ENCODE measurements at regions not wholly inside any gene's neighbourhood (a gene's known extent, or its start where the extent isn't known, plus 50 kb on each side); places are given as distances from the start of the nearest gene placed in this dataset.

DNA sequence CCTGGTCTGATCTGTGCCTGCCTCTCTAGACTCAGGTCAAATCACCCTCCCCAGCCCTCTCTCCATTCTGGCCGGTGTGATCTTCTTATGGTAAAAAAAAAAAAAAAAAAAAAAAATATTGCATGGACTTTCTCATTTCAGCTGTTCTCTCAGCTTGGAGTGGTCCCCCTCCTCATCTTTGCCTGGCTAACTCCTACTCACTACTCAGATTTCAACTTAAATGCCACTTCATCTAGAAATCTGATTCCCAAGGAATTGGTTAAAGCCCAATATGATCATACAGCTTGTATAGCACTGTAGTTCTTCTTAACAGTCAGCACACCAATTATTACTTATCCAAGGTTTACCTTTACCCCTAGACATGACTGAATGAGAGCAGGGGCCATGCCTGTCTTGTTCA lies 105.9 kb upstream of the CARMIL1 start:
- no peak overlapping the region for H3K27ac ChIP-seq (ENCODE audit: insufficient read depth in 1 of 2, low read depth in 1 of 2, low read length in 2 of 2, poor library complexity in 1 of 2, severe bottlenecking in 2 of 2)
- no peaks in the 10 kb centered on the region for H3K9me3 ChIP-seq (ENCODE audit: control extremely low read depth in 1 of 5, control insufficient read depth in 4 of 5, insufficient read depth in 2 of 5, low read depth in 1 of 5, low read length in 4 of 5)
- no CpG with 5 or more reads among the region's 1 CpG for WGBS (ENCODE audit: insufficient coverage)
- DNase-seq: no peak
- POLR2A ChIA-PET: no interaction called here
- no peak overlapping the region for H3K4me3 ChIP-seq (ENCODE audit: control insufficient read depth in 1 of 7, extremely low read depth in 1 of 7, insufficient read depth in 4 of 7, low read depth in 2 of 7, low read length in 6 of 7)
- H3K4me1 ChIP-seq (ENCODE audit: control extremely low read depth in 1 of 4, control insufficient read depth in 4 of 4, insufficient read depth in 4 of 4, low read length in 3 of 4): peaks cover 27 to 81% (median 55%) of the 10 kb centered on the region in 4 experiments
- CTCF ChIA-PET: interaction anchor here (1.0 to 2.0 kb wide), 2 partner anchors 9 to 383 kb away, joined by 3 to 4 read pairs; no protein-coding TSS in a partner anchor
- no peaks in the 10 kb centered on the region for H3K27me3 ChIP-seq (replicated peaks in 2 of 5; ENCODE audit: control insufficient read depth in 4 of 5, insufficient read depth in 5 of 5, low read length in 4 of 5)
- no peaks in the 10 kb centered on the region for H3K36me3 ChIP-seq (ENCODE audit: control insufficient read depth in 4 of 4, insufficient read depth in 4 of 4, low read length in 3 of 4)

DNA sequence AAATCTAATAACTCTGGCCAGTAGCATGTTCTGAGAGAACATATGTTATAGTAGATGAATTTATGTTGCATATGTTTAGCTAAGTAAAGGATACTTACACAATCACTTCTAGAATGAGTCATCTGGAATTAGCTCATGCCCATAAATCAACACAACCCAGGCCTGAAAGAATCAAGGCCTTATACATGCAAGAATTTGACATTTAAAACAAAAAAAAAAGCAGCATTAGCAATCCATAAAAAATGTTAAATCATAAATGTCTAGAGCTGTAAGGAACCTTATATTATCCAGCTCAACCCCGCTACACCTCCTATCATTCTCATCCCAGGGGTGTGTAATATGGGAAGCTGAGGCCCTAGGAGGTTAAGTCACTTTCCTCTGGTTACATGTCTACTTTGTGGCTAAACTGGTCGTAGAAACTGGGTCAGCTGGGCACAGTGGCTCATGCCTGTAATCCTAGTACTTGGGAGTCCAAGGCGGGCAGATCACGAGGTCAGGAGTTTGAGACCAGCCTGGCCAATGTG lies 105.2 kb upstream of the CARMIL1 start:
- Histone ChIP-seq H3K27me3 (replicated peaks in 2 of 5; ENCODE audit: control insufficient read depth in 4 of 5, insufficient read depth in 5 of 5, low read length in 4 of 5) (no peaks in the 10 kb centered on the region), H3K9me3 (ENCODE audit: control extremely low read depth in 1 of 5, control insufficient read depth in 4 of 5, insufficient read depth in 2 of 5, low read depth in 1 of 5, low read length in 4 of 5) (no peaks in the 10 kb centered on the region), H3K27ac (ENCODE audit: insufficient read depth in 1 of 2, low read depth in 1 of 2, low read length in 2 of 2, poor library complexity in 1 of 2, severe bottlenecking in 2 of 2) (peak overlapping the region in 1 of 2 experiments; percentile 4), H3K36me3 (ENCODE audit: control insufficient read depth in 4 of 4, insufficient read depth in 4 of 4, low read length in 3 of 4) (no peaks in the 10 kb centered on the region), H3K4me1 (ENCODE audit: control extremely low read depth in 1 of 4, control insufficient read depth in 4 of 4, insufficient read depth in 4 of 4, low read length in 3 of 4) (peaks cover 34 to 81% (median 55%) of the 10 kb centered on the region in 4 experiments), H3K4me3 (ENCODE audit: control insufficient read depth in 1 of 7, extremely low read depth in 1 of 7, insufficient read depth in 4 of 7, low read depth in 2 of 7, low read length in 6 of 7) (no peak overlapping the region)
- DNase-seq: peak; percentile 83 to 96 (median 92)
- WGBS (ENCODE audit: insufficient coverage): 50% methylated on average over 2 of the region's 4 CpGs
- POLR2A ChIA-PET: no interaction called here
- CTCF ChIA-PET: interaction anchor here (0.6 to 1.1 kb wide), 2 partner anchors 28 to 41 kb away, joined by 3 read pairs; no protein-coding TSS in a partner anchor

DNA sequence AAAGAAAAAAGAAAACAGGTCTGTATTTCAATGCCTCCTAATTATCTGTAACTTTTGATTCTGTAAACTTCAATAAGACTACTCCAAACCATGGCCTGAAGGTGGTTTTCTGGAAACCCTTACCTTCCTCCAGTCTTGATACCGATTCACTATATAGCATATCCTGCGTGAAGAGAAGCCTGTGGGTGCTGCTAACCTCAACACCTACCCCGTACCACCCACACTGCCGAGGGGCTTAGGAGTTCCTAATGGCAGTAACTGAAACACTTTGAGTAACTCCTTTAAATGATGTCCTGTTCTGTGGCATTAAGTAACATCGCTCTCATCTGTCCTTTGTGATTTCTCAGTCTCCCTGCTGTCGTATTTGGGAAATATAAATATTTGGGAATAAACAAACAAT lies 104.5 kb upstream of the CARMIL1 start:
- H3K4me3 ChIP-seq (ENCODE audit: control insufficient read depth in 1 of 7, extremely low read depth in 1 of 7, insufficient read depth in 4 of 7, low read depth in 2 of 7, low read length in 6 of 7): no peak overlapping the region
- POLR2A ChIA-PET: interaction anchor here (0.6 kb wide), 1 partner anchor 54 kb away, joined by 3 read pairs; no protein-coding TSS in a partner anchor
- no peaks in the 10 kb centered on the region for H3K27me3 ChIP-seq (replicated peaks in 2 of 5; ENCODE audit: control insufficient read depth in 4 of 5, insufficient read depth in 5 of 5, low read length in 4 of 5)
- H3K4me1 ChIP-seq (ENCODE audit: control extremely low read depth in 1 of 4, control insufficient read depth in 4 of 4, insufficient read depth in 4 of 4, low read length in 3 of 4): peaks cover 40 to 82% (median 61%) of the 10 kb centered on the region in 4 experiments
- H3K9me3 ChIP-seq (ENCODE audit: control extremely low read depth in 1 of 5, control insufficient read depth in 4 of 5, insufficient read depth in 2 of 5, low read depth in 1 of 5, low read length in 4 of 5): no peaks in the 10 kb centered on the region
- 100% methylated on average over 2 of the region's 6 CpGs for WGBS (ENCODE audit: insufficient coverage)
- CTCF ChIA-PET: interaction anchor here (0.6 to 1.4 kb wide), 4 partner anchors 9 to 104 kb away, joined by 3 read pairs; no protein-coding TSS in a partner anchor
- no peaks in the 10 kb centered on the region for H3K36me3 ChIP-seq (ENCODE audit: control insufficient read depth in 4 of 4, insufficient read depth in 4 of 4, low read length in 3 of 4)
- DNase-seq: no peak
- no peak overlapping the region for H3K27ac ChIP-seq (ENCODE audit: insufficient read depth in 1 of 2, low read depth in 1 of 2, low read length in 2 of 2, poor library complexity in 1 of 2, severe bottlenecking in 2 of 2)

DNA sequence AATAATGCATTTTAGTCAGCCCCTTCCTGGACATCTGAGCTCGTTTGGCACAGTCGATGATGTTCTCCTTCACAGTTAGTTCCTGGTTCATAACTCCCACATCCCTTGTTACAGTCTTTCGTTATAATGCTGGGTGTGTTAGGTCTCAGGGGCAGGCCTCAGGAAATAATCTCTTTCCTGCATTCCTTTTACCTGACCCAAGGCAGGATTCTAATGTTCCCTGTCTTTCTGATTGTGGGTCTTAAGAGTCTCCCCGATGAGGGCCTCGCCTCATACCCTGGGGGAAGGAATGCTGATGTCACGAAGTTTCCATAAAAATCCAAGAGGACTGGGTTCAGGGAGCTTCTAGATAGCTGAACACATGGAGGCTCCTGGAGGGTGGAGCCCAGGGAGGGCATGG lies 104.0 kb upstream of the CARMIL1 start:
- H3K4me1 ChIP-seq (ENCODE audit: control extremely low read depth in 1 of 4, control insufficient read depth in 4 of 4, insufficient read depth in 4 of 4, low read length in 3 of 4): peaks cover 42 to 81% (median 60%) of the 10 kb centered on the region in 4 experiments
- peak overlapping the region in 1 of 2 experiments; percentile 38 for H3K27ac ChIP-seq (ENCODE audit: insufficient read depth in 1 of 2, low read depth in 1 of 2, low read length in 2 of 2, poor library complexity in 1 of 2, severe bottlenecking in 2 of 2)
- H3K36me3 ChIP-seq (ENCODE audit: control insufficient read depth in 4 of 4, insufficient read depth in 4 of 4, low read length in 3 of 4): no peaks in the 10 kb centered on the region
- ChIA-PET POLR2A (interaction anchor here (0.6 kb wide), 1 partner anchor 53 kb away, joined by 3 read pairs; no protein-coding TSS in a partner anchor), CTCF (interaction anchor here (1.0 to 1.4 kb wide), 4 partner anchors 9 to 104 kb away, joined by 3 read pairs; no protein-coding TSS in a partner anchor)
- no peak overlapping the region for H3K4me3 ChIP-seq (ENCODE audit: control insufficient read depth in 1 of 7, extremely low read depth in 1 of 7, insufficient read depth in 4 of 7, low read depth in 2 of 7, low read length in 6 of 7)
- WGBS (ENCODE audit: insufficient coverage): 80% methylated on average over 2 of the region's 6 CpGs
- DNase-seq: no peak
- no peaks in the 10 kb centered on the region for H3K27me3 ChIP-seq (replicated peaks in 2 of 5; ENCODE audit: control insufficient read depth in 4 of 5, insufficient read depth in 5 of 5, low read length in 4 of 5)
- H3K9me3 ChIP-seq (ENCODE audit: control extremely low read depth in 1 of 5, control insufficient read depth in 4 of 5, insufficient read depth in 2 of 5, low read depth in 1 of 5, low read length in 4 of 5): no peaks in the 10 kb centered on the region

DNA sequence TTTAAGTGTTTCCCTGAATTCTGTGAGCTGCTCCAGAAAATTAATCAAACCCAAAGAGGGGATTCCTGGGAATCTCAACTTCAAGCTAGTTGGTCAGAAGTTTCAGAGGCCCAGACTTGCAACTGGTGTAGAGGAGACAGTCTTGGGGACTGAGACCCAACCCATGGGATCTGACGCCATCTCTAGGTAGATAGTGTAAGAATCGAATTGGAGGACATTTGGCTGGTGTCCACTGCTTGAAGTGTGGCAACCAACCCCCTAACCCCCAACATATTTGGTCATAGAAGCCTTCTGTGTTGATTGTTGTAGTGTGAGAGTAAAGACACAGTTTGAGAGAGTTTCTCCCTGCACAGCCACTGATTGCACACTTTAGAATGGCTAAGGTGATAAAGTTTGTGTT lies 103.5 kb upstream of the CARMIL1 start:
- POLR2A ChIA-PET: no interaction called here
- no peaks in the 10 kb centered on the region for H3K9me3 ChIP-seq (ENCODE audit: control extremely low read depth in 1 of 5, control insufficient read depth in 4 of 5, insufficient read depth in 2 of 5, low read depth in 1 of 5, low read length in 4 of 5)
- CTCF ChIA-PET: interaction anchor here (1.0 to 1.4 kb wide), 4 partner anchors 10 to 105 kb away, joined by 3 read pairs; no protein-coding TSS in a partner anchor
- H3K36me3 ChIP-seq (ENCODE audit: control insufficient read depth in 4 of 4, insufficient read depth in 4 of 4, low read length in 3 of 4): no peaks in the 10 kb centered on the region
- no peak for DNase-seq
- peak overlapping the region in 1 of 7 experiments; percentile 21 for H3K4me3 ChIP-seq (ENCODE audit: control insufficient read depth in 1 of 7, extremely low read depth in 1 of 7, insufficient read depth in 4 of 7, low read depth in 2 of 7, low read length in 6 of 7)
- H3K4me1 ChIP-seq (ENCODE audit: control extremely low read depth in 1 of 4, control insufficient read depth in 4 of 4, insufficient read depth in 4 of 4, low read length in 3 of 4): peaks cover 45 to 83% (median 64%) of the 10 kb centered on the region in 4 experiments
- WGBS (ENCODE audit: insufficient coverage): no CpG with 5 or more reads among the region's 2 CpGs
- no peaks in the 10 kb centered on the region for H3K27me3 ChIP-seq (replicated peaks in 2 of 5; ENCODE audit: control insufficient read depth in 4 of 5, insufficient read depth in 5 of 5, low read length in 4 of 5)
- peak overlapping the region in 1 of 2 experiments; percentile 38 for H3K27ac ChIP-seq (ENCODE audit: insufficient read depth in 1 of 2, low read depth in 1 of 2, low read length in 2 of 2, poor library complexity in 1 of 2, severe bottlenecking in 2 of 2)

DNA sequence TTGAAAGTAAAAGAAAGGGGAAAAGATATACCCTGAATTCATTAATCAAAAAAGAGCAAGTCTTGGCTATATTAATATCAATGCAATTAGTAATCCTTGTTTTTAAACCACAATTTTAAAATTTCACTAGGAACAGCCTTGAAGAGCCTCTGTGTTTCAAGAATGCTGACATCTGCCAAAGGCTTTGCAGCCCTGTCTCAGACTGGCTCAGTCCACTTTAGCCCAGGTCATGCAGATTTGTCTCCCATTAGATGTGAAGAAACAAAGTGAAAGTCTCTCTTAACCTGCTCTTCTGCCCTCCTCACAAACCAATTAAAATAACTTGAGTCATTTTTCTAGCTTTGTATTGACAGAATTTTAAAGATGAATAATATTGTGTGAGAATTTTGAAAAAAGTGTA lies 102.7 kb upstream of the CARMIL1 start:
- no peaks in the 10 kb centered on the region for H3K9me3 ChIP-seq (ENCODE audit: control extremely low read depth in 1 of 5, control insufficient read depth in 4 of 5, insufficient read depth in 2 of 5, low read depth in 1 of 5, low read length in 4 of 5)
- no peaks in the 10 kb centered on the region for H3K36me3 ChIP-seq (ENCODE audit: control insufficient read depth in 4 of 4, insufficient read depth in 4 of 4, low read length in 3 of 4)
- ChIA-PET CTCF (interaction anchor here (1.0 to 2.3 kb wide), 4 partner anchors 20 to 82 kb away, joined by 3 to 6 read pairs (median 4); no protein-coding TSS in a partner anchor), POLR2A (no interaction called here)
- peak overlapping the region in 1 of 2 experiments; percentile 40 for H3K27ac ChIP-seq (ENCODE audit: insufficient read depth in 1 of 2, low read depth in 1 of 2, low read length in 2 of 2, poor library complexity in 1 of 2, severe bottlenecking in 2 of 2)
- peaks cover 46 to 84% (median 69%) of the 10 kb centered on the region in 4 experiments for H3K4me1 ChIP-seq (ENCODE audit: control extremely low read depth in 1 of 4, control insufficient read depth in 4 of 4, insufficient read depth in 4 of 4, low read length in 3 of 4)
- H3K4me3 ChIP-seq (ENCODE audit: control insufficient read depth in 1 of 7, extremely low read depth in 1 of 7, insufficient read depth in 4 of 7, low read depth in 2 of 7, low read length in 6 of 7): peak overlapping the region in 1 of 7 experiments; percentile 45
- DNase-seq: no peak
- H3K27me3 ChIP-seq (replicated peaks in 2 of 5; ENCODE audit: control insufficient read depth in 4 of 5, insufficient read depth in 5 of 5, low read length in 4 of 5): no peaks in the 10 kb centered on the region

DNA sequence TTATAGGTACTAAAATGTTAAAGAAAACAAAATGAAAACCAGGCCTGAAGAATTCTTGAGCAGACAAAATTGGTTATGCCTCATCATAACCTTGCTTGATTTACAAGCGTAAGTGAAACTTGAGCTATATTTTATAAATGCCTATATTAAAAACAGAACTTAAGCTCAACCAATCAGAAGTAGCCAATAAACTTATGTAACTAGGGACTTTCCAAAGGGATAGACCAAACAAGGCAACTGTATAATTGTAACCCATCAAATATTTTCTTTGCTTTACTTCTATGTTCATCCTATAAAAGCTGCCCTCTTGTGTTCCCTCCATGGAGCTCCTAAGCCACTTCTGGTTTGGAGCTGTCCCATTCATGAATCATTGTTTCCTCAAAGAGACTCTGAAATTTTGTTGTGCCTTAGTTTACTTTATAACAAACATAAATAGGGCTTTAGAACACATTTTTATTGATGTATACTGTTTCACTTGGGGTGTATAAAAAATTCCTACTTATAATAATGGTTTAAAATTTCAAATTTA lies 101.6 kb upstream of the CARMIL1 start:
- no peaks in the 10 kb centered on the region for H3K9me3 ChIP-seq (ENCODE audit: control extremely low read depth in 1 of 5, control insufficient read depth in 4 of 5, insufficient read depth in 2 of 5, low read depth in 1 of 5, low read length in 4 of 5)
- WGBS (ENCODE audit: insufficient coverage): no CpG with 5 or more reads among the region's 1 CpG
- H3K4me3 ChIP-seq (ENCODE audit: control insufficient read depth in 1 of 7, extremely low read depth in 1 of 7, insufficient read depth in 4 of 7, low read depth in 2 of 7, low read length in 6 of 7): no peak overlapping the region
- peak in 2 of 3 donors; percentile 65 to 70 for DNase-seq
- no peaks in the 10 kb centered on the region for H3K36me3 ChIP-seq (ENCODE audit: control insufficient read depth in 4 of 4, insufficient read depth in 4 of 4, low read length in 3 of 4)
- peak overlapping the region; percentile 46 to 77 for H3K27ac ChIP-seq (ENCODE audit: insufficient read depth in 1 of 2, low read depth in 1 of 2, low read length in 2 of 2, poor library complexity in 1 of 2, severe bottlenecking in 2 of 2)
- POLR2A ChIA-PET: no interaction called here
- CTCF ChIA-PET: interaction anchor here (1.3 to 2.7 kb wide), 4 partner anchors 11 to 88 kb away, joined by 3 to 6 read pairs (median 5); no protein-coding TSS in a partner anchor
- no peaks in the 10 kb centered on the region for H3K27me3 ChIP-seq (replicated peaks in 2 of 5; ENCODE audit: control insufficient read depth in 4 of 5, insufficient read depth in 5 of 5, low read length in 4 of 5)
- H3K4me1 ChIP-seq (ENCODE audit: control extremely low read depth in 1 of 4, control insufficient read depth in 4 of 4, insufficient read depth in 4 of 4, low read length in 3 of 4): peaks cover 46 to 92% (median 75%) of the 10 kb centered on the region in 4 experiments

All from common myeloid progenitor, CD34-positive (primary cell).